ENCODE measurements at regions not wholly inside any gene's neighbourhood (a gene's known extent, or its start where the extent isn't known, plus 50 kb on each side); places are given as distances from the start of the nearest gene placed in this dataset.

- no peak for DNase-seq
- ChIA-PET POLR2A (ENCODE audit: unreplicated experiment) (no interaction called here), CTCF (no interaction called here)
- no peaks in the 10 kb centered on the region for H3K9me2 ChIP-seq (ENCODE audit: insufficient read depth)
- H3K27me3 ChIP-seq (ENCODE audit: insufficient read depth, low read depth) = no peaks in the 10 kb centered on the region
- H3K4me1 ChIP-seq (replicated peaks; ENCODE audit: insufficient read depth) = no peaks in the 10 kb centered on the region
- TF ChIP-seq EZH2 (IDR thresholded peaks at IDR 0.05; ENCODE audit: low read depth) = no peak
- no peak for TF ChIP-seq CTCF (conservative IDR thresholded peaks at IDR 0.05)
- no peaks in the 10 kb centered on the region for H3K36me3 ChIP-seq (ENCODE audit: low read depth)
- intact Hi-C loops (cut with micrococcal nuclease; ENCODE audit: unreplicated experiment) = no loop called here
- no TSS peak for BruUV-seq (replicated peaks)
- no peaks in the 10 kb centered on the region for H3K9me3 ChIP-seq (ENCODE audit: insufficient read depth, low read depth)
- H3K79me2 ChIP-seq (ENCODE audit: low read depth) = no peaks in the 10 kb centered on the region
- no peak overlapping the region for H2AFZ ChIP-seq
- no peak overlapping the region for H3K27ac ChIP-seq
- no peak overlapping the region for H3K4me3 ChIP-seq
- no peaks in the 10 kb centered on the region for H3F3A ChIP-seq (ENCODE audit: insufficient read depth, low read depth)
- H3K4me2 ChIP-seq = no peak overlapping the region
- H4K20me1 ChIP-seq (ENCODE audit: insufficient read depth) = 0 out of 2 replicates have a peak, but pooled peaks cover 3% of the 10 kb centered on the region
Observed at GRCh38 chr7:32131091-32131490, 60.9 kb upstream of the PDE1C start.

- ChIA-PET POLR2A (ENCODE audit: unreplicated experiment) (no interaction called here), CTCF (no interaction called here)
- Histone ChIP-seq H3K4me2 (no peak overlapping the region), H3K9me2 (ENCODE audit: insufficient read depth) (no peaks in the 10 kb centered on the region), H3K27me3 (ENCODE audit: insufficient read depth, low read depth) (no peaks in the 10 kb centered on the region), H3F3A (ENCODE audit: insufficient read depth, low read depth) (no peaks in the 10 kb centered on the region), H3K79me2 (ENCODE audit: low read depth) (no peaks in the 10 kb centered on the region), H3K27ac (no peak overlapping the region), H3K4me3 (no peak overlapping the region), H3K4me1 (replicated peaks; ENCODE audit: insufficient read depth) (no peaks in the 10 kb centered on the region), H3K9me3 (ENCODE audit: insufficient read depth, low read depth) (no peaks in the 10 kb centered on the region), H4K20me1 (ENCODE audit: insufficient read depth) (no peaks in the 10 kb centered on the region), H2AFZ (no peak overlapping the region), H3K36me3 (ENCODE audit: low read depth) (no peaks in the 10 kb centered on the region)
- no peak for DNase-seq
- no TSS peak for BruUV-seq (replicated peaks)
- TF ChIP-seq CTCF (conservative IDR thresholded peaks at IDR 0.05) (no peak), EZH2 (IDR thresholded peaks at IDR 0.05; ENCODE audit: low read depth) (no peak)
- intact Hi-C loops (cut with micrococcal nuclease; ENCODE audit: unreplicated experiment) = no loop called here
Observed at GRCh38 chr7:32126843-32127242, 56.6 kb upstream of the PDE1C start.
